NCI-H2107 treated with DMSO at 0.1 percent for 48 hours (cell line): ENCODE measurements at regions not wholly inside any gene's neighbourhood (a gene's known extent, or its start where the extent isn't known, plus 50 kb on each side); places are given as distances from the start of the nearest gene placed in this dataset.
A peak's percentile ranks its signal among the peaks of the same experiment; 100 is the strongest.

Experiments
- DNase-seq: peaks from one replicate; lab custom pipeline; 2025; ENCODE audit not compliant: unreplicated experiment; lab: John Stamatoyannopoulos, UW

DNA sequence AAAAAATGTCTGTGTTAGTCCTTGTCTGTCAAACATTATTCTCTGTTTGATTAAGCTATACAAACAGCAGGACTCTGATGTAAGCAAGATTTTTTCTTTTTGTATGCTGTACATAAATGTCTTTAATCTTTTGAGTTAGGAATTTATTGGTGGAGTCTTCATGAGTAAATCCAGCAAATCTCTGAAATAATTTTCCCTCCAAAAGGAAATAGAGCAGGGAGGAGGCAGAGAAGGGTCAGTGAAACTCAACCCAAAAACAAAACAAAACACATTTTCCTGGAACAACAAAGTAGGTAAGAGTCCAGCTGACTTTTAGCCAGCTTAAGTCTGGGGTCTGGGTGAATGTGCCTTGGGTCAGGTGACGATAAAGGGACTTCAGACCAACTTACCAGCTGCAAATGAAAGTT lies 113.7 kb downstream of the FOXA2 start:
- no peak for DNase-seq

DNA sequence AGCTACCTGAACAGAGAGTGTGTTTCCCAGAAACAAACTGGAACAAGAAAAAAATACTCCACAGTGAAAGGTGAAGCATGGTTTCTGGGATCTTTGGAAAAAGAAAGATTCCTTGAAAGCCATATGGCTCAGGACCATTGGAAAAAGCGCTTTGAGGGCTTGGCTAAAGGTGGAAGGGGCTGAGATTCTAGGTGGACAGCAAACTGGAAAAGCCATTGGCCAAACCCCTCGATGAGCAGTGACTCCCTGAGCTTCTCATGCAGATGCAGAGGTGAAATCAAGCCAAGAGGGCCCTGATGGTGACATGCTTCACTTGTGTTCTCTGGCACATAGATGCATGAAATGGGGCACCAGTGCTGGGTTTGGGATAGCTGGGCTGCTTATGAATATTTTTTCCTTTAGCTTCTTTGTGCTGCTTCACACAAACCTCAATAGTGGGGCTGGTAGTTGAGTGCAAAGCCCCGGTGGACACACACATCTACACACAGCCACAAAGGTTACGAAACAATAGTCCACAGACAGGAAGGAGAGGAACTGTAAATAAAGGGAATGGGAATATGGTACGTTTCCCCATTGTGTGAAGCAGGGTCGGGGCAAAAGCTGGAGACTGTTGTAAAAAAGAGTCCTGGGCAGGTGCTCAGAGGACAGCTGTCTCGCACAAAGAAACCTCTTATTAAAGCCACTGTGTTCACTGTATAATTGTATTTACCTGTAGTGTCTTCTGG lies 117.8 kb downstream of the FOXA2 start:
- DNase-seq = peak; percentile 67

DNA sequence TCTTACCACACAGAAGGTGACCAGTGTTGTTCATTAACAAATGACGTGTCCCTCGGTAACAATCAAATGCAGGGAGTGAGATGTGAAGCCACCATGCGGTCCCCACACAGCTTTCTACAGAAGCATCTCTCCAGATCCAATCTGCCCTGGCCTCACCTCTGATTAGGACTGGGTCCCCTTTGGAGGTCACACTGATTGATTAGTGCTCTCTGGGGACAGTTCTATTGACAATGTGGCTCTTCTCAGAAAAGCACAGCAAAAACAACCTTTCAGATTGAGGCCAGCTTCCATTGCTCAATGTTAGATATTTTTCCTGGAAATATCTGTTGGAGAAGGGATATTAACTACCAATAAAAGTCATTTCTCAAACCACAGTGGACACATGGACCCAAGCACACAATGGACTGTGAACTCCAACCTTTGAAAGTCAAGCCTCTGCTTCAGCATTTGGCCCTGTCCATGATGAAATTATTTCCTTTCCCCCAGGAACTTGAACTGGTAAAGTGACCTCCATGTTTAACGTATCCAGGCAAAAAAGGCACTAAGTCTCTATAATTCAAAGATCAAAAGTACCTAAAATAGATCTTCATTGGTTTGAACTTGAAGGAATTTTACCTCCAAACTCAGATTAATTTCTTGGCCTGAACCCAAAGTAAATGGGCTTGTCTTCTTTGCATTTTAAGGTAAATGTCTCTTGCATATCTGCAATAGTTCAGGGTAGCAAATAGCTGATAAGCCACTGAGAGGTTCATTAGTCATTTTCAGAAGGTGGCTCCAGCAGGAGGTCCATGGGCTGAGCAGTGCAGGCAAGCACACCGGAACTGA lies 118.5 kb downstream of the FOXA2 start:
- no peak for DNase-seq

- no peak for DNase-seq
These were observed 119.9 kb downstream of the FOXA2 start for GRCh38 chr20:22464312-22465003.

- DNase-seq = peak; percentile 65
These were observed 121.1 kb downstream of the FOXA2 start for GRCh38 chr20:22462975-22463914.

- no peak for DNase-seq
These were observed 123.6 kb downstream of the FOXA2 start for GRCh38 chr20:22460803-22461202.

- DNase-seq = no peak
These were observed 124.1 kb downstream of the FOXA2 start for GRCh38 chr20:22460231-22460630.

DNA sequence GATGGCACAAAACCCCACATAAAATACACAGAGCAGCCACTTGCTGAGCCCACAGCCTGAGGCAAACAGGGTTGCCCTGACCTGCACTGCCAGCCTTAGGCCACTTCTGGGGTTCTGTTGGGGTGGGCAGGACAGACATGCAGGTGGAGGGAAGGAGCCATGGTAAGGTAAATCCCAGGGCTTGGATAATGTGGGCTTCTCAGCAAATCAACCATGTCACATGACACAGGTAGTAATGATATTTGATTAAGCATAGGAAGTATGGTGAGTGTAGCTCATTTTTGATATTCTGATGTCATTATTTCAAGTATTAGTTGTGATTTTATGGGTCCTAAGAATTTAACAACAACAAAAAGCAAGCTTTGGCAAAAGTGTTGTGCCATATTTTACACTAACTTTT lies 124.6 kb downstream of the FOXA2 start:
- no peak for DNase-seq

- no peak for DNase-seq
These were observed 128.3 kb downstream of the FOXA2 start for GRCh38 chr20:22456109-22456508.

DNA sequence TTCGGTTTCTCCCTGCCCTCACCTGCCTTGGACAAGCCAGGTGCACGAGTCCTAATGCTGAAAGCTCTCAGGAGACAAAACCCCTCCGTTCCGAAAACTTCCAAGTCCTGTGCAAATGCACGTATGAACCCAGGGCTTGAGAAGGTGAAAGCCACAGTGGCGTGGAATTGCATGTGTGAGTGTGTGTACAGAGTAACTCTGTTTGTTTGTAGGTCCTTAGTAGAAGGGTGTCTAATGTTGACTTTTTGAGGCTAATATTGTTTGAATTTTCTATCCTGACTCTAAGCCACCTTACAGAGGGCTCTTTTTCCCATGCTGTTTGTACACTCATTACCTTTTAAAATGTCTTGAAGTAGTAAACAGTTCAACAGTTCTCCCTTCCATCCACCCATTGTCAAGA lies 129.1 kb downstream of the FOXA2 start:
- DNase-seq = no peak

- no peak for DNase-seq
These were observed 130.9 kb downstream of the FOXA2 start for GRCh38 chr20:22453244-22454080.

GRCh38 chr20:22452442-22453011 lies 131.8 kb downstream of the FOXA2 start:
- no peak for DNase-seq

- no peak for DNase-seq
These were observed 133.8 kb downstream of the FOXA2 start for GRCh38 chr20:22450537-22450936.

DNA sequence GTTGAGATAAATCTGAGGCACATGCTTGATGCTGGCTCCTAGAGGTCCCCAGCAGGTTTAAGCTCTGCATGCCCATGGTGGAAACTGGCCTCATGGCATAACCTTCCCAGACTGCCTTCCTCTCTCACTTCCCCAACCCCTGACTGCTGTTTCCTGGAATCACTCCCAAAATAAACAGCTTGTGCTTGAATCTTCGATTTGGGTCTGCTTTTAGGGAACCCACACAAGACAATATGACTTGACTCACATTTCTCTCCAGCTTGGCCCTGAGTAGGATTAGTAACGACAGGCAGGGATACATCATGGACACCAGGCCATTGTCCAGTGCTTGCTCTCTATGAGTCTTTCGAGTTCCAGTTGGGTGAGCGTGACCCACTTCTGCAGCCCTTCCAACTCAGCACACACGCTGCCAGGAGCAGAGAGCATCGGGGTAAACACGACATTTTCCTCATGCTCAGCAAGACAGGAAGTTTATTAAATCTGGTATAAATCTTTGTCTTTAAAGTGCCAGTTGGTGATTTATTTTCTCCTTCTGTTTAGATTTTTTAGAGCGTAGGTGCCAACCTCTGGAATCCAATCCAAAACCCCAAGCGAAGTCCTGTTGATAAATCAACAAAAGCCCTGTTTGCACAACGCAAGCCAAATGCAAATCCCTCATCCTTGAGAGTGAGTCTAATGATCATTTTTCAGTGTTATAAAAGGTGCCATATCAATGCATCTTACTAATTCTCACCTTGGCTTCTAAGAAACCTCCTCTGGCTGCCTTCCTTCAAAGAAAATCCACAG lies 135.0 kb downstream of the FOXA2 start:
- no peak for DNase-seq

DNA sequence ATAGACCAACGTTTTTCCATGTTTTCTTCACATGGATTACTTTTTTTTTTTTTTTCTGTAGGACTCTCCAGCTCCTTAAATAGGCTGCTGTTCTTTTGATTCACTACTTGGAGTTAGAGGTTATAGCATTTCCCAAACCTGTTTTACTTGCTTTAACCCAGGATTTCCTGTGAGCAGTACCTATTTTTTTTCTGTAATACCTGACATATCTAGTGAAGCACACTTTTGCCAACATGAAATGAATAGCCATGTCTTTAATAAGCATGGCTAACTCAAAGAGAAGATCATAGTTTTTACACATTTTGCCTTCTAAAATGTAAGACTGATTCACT lies 137.0 kb downstream of the FOXA2 start:
- no peak for DNase-seq

- DNase-seq = no peak
These were observed 137.5 kb downstream of the FOXA2 start for GRCh38 chr20:22446613-22447446.

DNA sequence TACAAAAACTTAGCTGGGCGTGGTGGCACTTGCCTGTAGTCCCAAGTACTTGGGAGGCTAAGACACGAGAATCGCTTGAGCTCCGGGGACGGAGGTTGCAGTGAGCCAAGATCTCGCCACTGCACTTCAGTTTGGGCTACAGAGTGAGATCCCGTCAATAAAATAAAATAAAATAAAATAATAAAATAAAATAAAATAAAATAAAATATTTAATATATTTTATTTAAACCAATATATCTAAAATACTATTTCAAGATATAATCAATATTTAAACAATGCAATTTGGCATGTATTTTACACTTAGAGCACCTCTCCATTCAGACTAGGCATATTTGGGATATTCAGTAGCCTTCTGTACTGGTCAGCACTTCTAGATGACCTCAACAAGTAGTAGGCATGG lies 142.1 kb downstream of the FOXA2 start:
- DNase-seq = no peak

GRCh38 chr20:22438926-22439325 lies 145.4 kb downstream of the FOXA2 start:
- DNase-seq = no peak
